ENCODE measurements at regions not wholly inside any gene's neighbourhood (a gene's known extent, or its start where the extent isn't known, plus 50 kb on each side); places are given as distances from the start of the nearest gene placed in this dataset.

DNA sequence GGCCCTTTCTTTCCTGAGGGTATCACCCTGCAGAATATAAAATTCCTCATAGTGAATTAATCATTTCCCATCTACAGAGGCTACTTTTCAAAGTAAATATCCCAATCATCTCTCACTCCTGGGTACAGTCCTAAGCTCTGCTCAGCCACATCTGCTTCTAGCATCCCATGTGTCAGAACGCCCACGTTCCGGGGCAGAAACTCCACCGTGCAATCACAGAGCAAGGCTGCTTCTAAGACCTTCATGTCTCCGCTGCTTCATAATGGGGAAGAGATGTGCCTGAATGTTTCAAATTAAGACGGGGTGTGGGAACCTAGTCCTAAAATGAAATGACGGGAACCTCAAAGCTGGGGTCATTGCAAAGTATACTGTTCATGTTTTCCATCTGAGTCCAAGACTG, 208.8 kb upstream of the GMDS start:
- DNase-seq = no peak

- peak; percentile 95 for DNase-seq
These were observed 205.1 kb upstream of the GMDS start for GRCh38 chr6:2450546-2450945.

DNA sequence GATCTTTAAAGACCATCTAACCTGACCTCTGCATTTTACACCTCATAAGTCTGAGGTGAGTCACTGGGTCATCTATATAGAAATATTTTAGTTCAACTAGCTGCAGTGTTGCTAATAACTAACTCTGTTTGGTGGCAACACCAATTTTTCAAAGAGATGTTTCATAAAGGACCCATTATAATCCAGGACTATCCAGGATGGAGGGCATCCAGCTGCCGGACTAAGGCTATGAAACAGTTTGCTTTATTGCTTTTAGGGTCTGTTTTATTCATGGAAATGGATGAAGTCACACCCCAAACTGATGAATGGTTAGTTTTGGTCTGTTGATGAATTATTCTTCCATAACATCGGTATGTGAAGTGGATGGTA, 204.2 kb upstream of the GMDS start:
- DNase-seq = no peak

GRCh38 chr6:2448826-2449571, 203.6 kb upstream of the GMDS start:
- peak; percentile 98 for DNase-seq

DNA sequence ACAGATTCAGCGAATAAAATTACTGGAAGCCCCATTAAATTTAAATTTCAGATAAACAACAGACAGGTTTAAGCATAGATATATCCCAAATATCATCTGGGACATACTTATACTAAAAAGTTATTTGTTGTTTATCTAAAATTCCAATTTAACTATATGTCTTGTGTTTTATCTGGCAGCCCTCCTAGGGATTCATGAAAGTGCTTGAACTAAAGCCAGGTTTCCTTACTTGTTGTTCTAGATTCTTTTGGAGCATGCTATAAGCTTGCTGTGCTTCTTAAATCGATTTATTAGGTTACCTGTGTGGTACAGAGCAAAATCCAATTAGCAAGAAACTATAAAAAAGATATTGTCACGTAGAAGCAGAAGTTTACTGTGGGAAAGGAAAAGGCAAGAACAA, 202.5 kb upstream of the GMDS start:
- DNase-seq = no peak

- DNase-seq = no peak
These were observed 202.0 kb upstream of the GMDS start for GRCh38 chr6:2447318-2447920.

DNA sequence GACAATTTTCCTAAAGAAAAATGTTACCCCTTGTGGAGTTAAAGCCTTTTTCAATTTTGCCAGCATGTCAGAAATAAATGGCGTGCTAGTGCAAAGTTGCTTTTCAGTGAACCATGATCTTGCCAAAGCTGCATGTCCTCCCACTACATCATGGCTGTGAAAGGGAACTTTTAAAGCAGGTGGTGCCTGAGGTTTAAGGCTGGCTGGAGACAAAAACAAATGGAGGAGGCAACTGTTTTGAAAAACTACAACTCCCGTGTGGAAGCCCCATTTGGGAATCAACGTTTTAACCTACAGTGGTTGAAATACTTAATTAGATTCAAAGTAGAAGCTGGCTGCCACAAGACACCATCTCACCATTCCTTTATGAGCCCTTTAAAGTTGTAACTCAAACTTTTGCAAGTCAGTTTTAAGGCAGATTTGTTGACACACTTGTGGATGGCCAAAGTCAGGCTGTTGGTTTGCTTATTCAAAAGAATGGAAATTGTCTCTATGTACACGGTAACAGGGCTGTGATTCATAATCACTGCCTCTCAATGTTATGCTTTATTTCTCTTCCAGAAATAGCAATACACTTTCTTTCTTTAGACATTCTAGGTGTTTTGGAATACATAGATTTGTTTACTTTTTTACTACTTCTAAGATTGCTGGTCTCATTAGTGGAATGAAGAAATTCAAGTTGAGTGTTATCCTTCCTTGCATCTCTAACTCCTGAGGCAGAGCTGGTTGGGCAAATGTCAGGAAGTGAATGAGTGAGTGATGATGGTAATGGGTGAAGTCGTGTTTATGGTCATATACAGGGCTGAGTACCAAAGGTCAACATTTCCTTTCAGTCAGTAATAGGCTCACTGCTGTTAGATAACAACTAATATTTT, 196.4 kb upstream of the GMDS start:
- no peak for DNase-seq

DNA sequence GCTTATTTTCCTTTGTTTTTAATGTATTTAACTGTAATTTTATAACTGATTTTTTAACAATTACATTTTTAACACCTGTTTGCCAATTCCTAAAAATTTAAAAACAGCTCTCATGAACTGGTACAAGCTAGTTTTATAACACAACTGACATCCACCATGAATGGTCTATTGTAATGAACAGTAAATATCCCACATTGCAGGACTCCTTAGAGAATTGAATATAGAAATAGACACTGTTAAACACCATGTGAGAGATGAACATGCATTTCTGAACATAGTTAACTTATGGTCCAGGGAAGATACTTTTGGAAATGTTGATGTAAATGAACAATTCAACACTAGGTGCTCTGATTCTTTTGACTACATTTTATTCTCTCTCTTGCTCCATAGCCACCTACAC, 195.1 kb upstream of the GMDS start:
- DNase-seq = no peak

DNA sequence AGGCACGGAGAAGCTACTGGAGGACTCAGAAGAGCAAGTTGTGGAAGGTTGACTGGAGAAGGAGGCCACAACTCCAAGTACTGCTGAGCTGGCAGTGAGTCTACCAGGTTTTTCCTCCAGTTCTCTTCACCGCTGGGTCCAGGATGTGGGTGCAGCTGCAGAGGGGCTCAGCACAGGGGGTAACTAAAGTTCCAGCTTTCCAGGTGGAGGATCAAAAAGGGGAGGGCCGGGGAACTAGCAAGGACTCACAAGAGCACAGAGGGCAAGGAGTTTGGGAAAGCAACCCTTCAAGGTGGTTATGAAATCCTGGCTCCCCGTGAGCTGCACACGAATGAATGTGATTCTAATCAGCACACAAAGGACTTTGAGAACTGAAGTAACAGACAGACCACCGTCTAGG, 194.2 kb upstream of the GMDS start:
- DNase-seq = no peak

- no peak for DNase-seq
These were observed 193.7 kb upstream of the GMDS start for GRCh38 chr6:2439082-2439481.

DNA sequence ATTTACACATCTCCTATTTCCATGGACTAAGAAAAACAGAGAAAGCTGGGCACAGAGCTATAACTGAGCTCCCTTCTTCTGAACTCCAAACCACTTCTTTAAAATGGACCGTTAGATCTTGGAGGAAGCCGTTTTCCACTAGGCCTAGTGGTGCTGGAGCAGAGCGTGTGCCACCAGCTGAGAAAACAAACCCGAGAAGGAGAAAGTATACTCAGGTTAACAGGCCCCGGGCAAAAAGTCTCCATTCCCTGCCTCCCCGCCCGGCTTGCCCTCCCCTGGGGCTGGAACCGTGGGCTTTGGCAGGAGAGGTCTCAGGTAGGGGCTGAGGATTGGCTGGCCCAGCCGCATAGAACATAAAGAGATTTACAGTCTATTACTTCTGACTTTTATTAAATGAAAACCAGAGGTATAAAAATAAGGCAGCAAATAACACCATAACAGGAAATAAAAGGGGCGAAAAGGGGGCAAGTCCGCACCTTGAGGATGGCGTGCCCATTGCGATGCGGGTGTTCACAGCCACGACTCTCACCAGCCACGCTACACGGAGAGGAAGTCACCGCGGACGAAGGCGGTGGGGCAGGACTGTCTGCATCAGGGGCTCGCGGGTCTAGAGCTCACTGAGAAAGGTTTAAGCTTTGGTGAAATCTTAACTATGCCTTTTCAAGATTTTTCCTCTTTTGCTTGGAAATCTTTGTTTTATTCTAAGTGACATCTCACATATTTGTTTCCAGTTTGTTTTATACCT, 191.2 kb upstream of the GMDS start:
- DNase-seq = no peak

- no peak for DNase-seq
These were observed 189.9 kb upstream of the GMDS start for GRCh38 chr6:2435323-2435722.

DNA sequence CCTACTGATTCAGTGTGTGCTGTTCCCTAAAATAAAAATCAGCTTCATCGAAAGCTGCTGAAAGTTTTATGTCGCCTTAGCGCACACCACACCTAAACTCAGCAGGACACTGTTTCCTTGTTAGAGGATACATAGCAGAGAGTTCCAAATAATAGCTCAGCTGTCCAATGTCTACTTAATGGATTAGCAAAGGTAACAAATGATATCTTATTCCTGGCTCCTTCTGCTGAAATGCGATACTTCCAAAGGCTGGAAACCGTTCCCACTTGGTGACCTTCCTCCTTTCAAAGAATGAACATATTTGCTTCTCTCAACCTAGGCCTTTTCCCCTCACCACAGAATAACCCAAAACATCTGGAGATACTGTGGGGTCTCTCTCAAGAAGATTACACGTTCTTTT, 189.5 kb upstream of the GMDS start:
- DNase-seq = no peak

DNA sequence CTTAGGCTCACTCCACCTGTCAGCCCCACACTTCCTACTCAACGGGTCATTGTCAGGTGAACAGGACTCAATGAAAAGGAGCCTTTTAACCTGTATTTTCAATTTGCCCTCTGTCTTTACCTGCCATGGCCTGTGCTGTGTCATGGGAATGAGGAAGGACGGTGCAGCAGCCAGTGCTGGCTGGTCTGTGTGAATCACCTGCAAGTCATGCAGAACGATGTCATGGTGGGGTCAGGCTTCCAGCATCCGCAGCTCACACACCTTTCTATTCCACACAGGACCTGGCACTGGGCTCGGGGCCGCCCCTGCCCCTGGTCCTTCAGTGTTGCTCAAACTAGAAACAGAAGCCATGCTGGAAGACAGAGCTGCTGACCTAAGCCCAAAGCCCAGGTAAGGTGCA, 188.7 kb upstream of the GMDS start:
- DNase-seq = no peak

DNA sequence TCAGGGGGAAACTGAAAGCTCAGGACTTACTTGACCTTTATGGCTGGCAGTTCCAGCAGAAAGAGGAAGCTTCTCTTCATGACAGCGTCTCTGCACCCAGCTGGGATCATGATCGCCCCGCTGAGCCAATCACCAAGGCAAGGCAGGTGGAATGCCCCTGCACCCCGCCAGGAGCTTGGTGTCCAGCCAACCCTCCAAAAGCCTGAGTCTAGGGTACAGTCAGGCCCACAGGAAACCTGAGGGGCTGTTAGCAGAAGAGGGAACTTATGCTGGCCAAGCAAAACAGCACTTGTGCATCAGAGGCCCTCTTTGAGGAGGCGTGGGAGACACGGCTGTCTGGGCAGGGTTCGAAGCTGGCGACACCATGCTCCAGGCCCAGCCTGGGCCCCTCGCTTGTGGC, 188.3 kb upstream of the GMDS start:
- no peak for DNase-seq

DNA sequence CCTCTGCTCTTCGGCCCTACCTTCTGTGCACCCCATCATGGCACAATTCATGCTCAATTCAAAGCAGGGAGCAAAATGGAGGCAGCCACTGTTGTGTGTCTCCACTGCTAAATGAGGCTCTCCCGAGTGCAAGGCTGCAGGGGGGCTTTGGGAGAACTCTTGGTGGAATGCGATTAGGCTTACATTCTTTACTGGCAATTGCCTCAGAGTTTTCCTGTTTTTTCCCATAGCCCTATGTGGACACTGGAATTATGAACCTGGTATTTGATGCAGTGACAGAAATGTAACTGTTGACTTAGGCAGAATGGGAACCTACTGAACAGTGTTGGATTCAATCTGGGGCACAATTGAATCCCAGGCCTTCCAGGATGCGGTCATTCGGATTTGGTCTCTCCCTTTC, 187.9 kb upstream of the GMDS start:
- DNase-seq = no peak

DNA sequence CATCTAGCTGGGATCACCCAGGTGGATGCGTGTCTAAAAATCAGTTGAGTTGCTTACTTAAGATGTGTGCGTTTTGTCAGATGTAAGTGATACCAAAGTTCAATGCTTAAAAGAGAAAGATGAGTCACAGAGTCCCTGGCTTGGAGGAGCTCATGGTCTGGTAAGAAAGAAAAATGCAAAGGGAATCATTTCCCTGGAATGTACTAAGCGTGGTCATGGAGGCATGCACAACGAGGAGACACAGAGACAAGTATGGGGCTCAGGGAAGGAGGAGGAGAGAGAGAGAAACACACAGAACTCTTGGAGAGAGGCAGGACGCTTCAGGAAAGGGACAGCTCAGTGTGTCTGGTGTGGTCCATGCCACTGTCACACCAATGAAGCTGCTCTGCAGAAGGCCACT, 186.9 kb upstream of the GMDS start:
- DNase-seq = no peak

DNA sequence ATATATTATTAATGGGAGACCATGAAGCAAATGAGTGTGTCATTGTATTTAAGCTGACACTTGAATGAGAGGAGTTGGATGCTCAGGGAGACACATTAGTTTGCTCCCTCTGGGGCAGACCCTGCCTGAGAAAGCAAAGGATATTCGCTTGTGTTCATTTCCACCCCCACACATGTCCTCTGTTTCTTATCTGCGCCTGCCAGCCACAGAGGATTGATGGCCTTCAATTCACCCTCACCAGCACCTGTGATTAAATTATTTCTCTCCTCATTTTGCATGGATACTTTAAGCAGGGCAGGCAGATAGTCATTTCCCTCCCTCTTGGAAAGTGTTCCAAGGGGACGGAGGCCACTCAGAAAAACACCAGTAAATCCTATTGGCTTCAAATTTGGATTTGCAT, 185.2 kb upstream of the GMDS start:
- no peak for DNase-seq

- no peak for DNase-seq
These were observed 184.1 kb upstream of the GMDS start for GRCh38 chr6:2429460-2429859.

- DNase-seq = no peak
These were observed 183.6 kb upstream of the GMDS start for GRCh38 chr6:2429032-2429431.

- no peak for DNase-seq
These were observed 181.3 kb upstream of the GMDS start for GRCh38 chr6:2426561-2427340.

- no peak for DNase-seq
These were observed 170.8 kb upstream of the GMDS start for GRCh38 chr6:2416128-2416712.
